ENCODE measurements at regions not wholly inside any gene's neighbourhood (a gene's known extent, or its start where the extent isn't known, plus 50 kb on each side); places are given as distances from the start of the nearest gene placed in this dataset.

GRCh38 chr22:49551446-49551845 lies 276.2 kb downstream of the BRD1 start:
- no peak for DNase-seq (ENCODE audit: extremely low read depth, low read depth)
- TF ChIP-seq, protein P1, sequence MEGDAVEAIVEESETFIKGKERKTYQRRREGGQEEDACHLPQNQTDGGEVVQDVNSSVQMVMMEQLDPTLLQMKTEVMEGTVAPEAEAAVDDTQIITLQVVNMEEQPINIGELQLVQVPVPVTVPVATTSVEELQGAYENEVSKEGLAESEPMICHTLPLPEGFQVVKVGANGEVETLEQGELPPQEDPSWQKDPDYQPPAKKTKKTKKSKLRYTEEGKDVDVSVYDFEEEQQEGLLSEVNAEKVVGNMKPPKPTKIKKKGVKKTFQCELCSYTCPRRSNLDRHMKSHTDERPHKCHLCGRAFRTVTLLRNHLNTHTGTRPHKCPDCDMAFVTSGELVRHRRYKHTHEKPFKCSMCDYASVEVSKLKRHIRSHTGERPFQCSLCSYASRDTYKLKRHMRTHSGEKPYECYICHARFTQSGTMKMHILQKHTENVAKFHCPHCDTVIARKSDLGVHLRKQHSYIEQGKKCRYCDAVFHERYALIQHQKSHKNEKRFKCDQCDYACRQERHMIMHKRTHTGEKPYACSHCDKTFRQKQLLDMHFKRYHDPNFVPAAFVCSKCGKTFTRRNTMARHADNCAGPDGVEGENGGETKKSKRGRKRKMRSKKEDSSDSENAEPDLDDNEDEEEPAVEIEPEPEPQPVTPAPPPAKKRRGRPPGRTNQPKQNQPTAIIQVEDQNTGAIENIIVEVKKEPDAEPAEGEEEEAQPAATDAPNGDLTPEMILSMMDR (IDR thresholded peaks at IDR 0.05; ENCODE audit: low read depth, low read length, missing control alignments): no peak
- no peak overlapping the region for H3K4me3 ChIP-seq (replicated peaks; ENCODE audit: low read depth, low read length)

GRCh38 chr22:49550766-49551362 lies 276.8 kb downstream of the BRD1 start:
- no peak overlapping the region for H3K4me3 ChIP-seq (replicated peaks; ENCODE audit: low read depth, low read length)
- no peak for DNase-seq (ENCODE audit: extremely low read depth, low read depth)
- TF ChIP-seq, protein P1 (IDR thresholded peaks at IDR 0.05; ENCODE audit: low read depth, low read length, missing control alignments): no peak

- no peak for DNase-seq (ENCODE audit: extremely low read depth, low read depth)
- TF ChIP-seq, protein P1 (IDR thresholded peaks at IDR 0.05; ENCODE audit: low read depth, low read length, missing control alignments): no peak
These were observed 277.6 kb downstream of the BRD1 start for GRCh38 chr22:49550141-49550430.

GRCh38 chr22:49549256-49550140 lies 278.2 kb downstream of the BRD1 start:
- no peak overlapping the region for H3K4me3 ChIP-seq (replicated peaks; ENCODE audit: low read depth, low read length)
- TF ChIP-seq, protein P1 (IDR thresholded peaks at IDR 0.05; ENCODE audit: low read depth, low read length, missing control alignments): no peak
- no peak for DNase-seq (ENCODE audit: extremely low read depth, low read depth)

More at GRCh38 chr22:49550141-49550430, 277.6 kb downstream of the BRD1 start:
- H3K4me3 ChIP-seq (replicated peaks; ENCODE audit: low read depth, low read length): no peak overlapping the region

DNA sequence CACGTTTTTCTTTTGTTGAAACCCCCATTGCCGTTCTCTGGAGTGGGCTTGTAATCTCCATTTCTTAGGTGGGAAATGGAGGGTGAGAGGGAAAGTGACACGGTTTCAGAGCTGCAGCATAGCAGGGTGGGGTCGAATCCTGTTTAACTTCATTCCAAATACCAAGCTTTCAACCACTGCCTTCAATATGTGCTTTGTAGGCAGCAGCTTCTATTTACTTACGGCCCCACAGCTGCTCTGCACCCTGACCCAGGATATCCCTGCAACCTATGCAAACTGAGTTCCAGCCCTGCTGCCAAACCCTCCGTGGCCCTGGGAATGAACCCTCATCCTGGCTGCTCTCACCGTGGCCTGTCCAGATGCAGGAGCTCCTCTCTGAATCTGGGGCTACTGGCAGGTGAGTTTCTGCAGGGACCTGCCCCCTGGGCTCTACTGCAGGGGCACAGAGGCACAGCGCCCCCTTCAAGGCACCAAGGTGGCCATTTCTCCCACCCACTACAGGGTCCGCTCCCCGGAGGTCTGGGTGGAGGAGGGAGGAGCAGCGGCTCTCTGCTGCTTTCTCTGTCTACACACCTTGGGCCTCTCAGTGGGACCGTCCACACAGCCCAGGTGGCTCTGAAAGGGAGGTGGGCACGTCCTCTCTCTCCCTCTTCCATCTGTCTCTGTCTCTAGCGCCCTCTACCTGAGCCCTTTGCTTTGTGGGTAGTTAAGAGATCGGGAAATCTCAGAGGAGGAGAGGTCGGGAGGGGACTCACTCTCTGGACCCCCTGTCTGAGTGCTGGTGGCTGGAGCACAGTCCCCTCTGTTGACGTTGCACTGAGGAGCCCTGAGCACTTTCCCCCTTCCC lies 279.1 kb downstream of the BRD1 start:
- no peak for DNase-seq (ENCODE audit: extremely low read depth, low read depth)
- TF ChIP-seq, protein P1 (IDR thresholded peaks at IDR 0.05; ENCODE audit: low read depth, low read length, missing control alignments): no peak
- no peak overlapping the region for H3K4me3 ChIP-seq (replicated peaks; ENCODE audit: low read depth, low read length)

- no peak overlapping the region for H3K4me3 ChIP-seq (replicated peaks; ENCODE audit: low read depth, low read length)
- DNase-seq (ENCODE audit: extremely low read depth, low read depth): no peak
- TF ChIP-seq, protein P1 (IDR thresholded peaks at IDR 0.05; ENCODE audit: low read depth, low read length, missing control alignments): no peak
These were observed 279.9 kb downstream of the BRD1 start for GRCh38 chr22:49547751-49548239.
